Left ventricle myocardium superior (tissue), 1 donor: ENCODE measurements at regions not wholly inside any gene's neighbourhood (a gene's known extent, or its start where the extent isn't known, plus 50 kb on each side); places are given as distances from the start of the nearest gene placed in this dataset. TPM values are rescaled to one million over a fixed set of nuclear protein-coding genes. Genes with fewer than 3 reads are reported as not detected.
"Not testable (repeated sequence)": the region's sequence is repeated elsewhere in the genome, so short reads cannot be mapped to it uniquely, and the experiment has no call there.

Experiments used
- ATAC-seq: fragments of 200-7000 bp; cut with Tn5 transposase; one replicate; pipeline ENCODE4 v1.9.1; 2020; ENCODE audit warnings: mild to moderate bottlenecking, moderate library complexity
- DNase-seq: peaks from one replicate; pipeline ENCODE4 v3.0.0-alpha.2; 2020
- intact Hi-C: fragments of 100-400 bp; cut with micrococcal nuclease; formaldehyde crosslinking; loops from one replicate; pipeline ENCODE4 v1.11.0; 2022
- microRNA-seq: library from miRNA; unstranded; fragments of <30 nt; microRNA quantifications from one replicate; pipeline ENCODE4 v1.2.0, GENCODE V29; 2020; ENCODE audit warnings: borderline number of aligned reads
- donor health status: DM: no; HTN: yes; CAD: no; lungs with severe emphysema.

DNA sequence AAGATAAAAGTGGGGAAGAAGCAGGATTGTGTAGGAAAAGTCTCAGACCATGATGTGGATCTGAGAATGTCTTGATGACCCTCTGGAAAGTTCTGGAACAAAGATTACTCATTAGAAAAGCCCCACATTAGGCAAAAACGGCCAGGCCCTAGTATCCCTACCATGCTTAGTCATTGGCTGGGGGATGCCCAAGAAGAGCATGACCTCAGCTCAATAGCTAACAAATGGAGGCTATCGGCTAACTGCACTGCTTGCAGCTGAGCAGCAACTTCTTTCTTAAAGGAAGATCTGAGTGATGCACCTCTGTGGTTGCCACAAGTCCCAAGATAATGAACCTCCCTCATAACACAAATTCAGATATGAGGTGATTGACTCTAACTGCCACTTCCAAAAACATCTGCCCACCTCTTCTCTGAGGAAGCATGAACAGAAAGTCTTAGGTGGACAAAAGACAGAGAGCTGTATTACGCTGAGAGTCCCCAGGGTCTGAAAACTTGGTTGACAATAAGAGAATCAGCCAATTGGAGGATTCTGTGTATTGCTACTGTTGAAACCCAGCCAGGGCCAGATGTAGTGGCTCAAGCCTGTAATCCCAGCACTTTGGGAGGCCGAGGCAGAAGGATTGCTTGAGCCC lies 64.6 kb upstream of the AK4 start:
- no peak for ATAC-seq
- no peak for DNase-seq
- intact Hi-C loops: no loop called here

DNA sequence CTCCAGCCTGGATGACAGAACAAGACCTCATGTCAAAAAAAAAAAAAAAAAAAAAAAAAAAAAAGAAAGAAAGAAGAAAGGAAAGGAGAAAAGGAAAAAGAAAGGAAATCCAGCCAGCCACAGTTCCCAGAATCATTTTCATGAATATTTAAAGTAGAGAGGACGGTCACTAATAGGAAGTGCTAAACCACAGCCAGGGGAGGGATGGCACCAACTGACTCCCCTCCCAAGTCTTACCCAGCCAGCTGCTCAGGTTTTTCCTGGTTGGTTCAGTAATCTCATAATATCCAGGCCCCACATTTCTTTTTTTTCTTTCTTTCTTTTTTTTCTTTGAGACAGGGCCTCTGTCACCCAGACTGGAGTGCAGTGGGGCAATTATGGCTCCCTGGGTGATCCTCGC lies 63.9 kb upstream of the AK4 start:
- DNase-seq (no peak), ATAC-seq (no peak)
- intact Hi-C loops: no loop called here

DNA sequence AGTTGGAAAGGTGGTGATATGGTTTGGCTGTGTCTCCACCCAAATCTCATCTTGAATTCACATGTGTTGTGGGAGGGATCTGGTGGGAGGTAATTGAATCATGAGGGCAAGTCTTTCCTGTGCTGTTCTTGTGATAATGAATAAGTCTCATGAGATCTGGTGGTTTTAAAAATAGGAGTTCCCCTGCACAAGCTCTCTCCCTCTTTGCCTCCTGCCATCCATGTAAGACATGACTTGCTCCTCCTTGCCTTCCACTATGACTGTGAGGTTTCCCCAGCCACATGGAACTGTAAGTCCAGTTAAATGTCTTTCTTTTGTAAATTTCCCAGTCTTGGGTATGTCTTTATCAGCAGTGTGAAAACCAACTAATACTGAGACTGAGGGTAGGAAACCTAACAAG lies 60.5 kb upstream of the AK4 start:
- ATAC-seq, intact Hi-C loops: not testable (repeated sequence)

DNA sequence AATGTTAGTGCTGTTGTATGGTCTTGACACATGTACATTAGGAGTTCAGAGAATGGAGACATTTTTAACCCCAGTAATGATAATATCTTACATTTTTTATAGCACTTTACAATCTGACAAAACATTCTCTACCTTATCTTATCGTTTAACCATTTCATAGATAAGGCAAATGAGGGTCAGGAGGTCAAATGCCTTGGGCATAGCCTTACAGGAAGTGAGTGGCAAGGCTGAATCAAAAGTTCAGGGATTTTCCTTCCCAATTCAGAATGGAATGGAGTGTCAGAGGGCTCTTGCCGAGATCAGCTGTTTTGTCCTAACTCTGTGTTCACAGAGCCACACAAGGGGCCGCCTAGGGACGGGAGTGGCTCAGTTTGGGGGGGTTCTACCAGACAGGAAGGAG lies 57.6 kb upstream of the AK4 start:
- DNase-seq (no peak), ATAC-seq (no peak)
- intact Hi-C loops: no loop called here

More for the DNA sequence above, 60.5 kb upstream of the AK4 start:
- not testable (repeated sequence) for DNase-seq

DNA sequence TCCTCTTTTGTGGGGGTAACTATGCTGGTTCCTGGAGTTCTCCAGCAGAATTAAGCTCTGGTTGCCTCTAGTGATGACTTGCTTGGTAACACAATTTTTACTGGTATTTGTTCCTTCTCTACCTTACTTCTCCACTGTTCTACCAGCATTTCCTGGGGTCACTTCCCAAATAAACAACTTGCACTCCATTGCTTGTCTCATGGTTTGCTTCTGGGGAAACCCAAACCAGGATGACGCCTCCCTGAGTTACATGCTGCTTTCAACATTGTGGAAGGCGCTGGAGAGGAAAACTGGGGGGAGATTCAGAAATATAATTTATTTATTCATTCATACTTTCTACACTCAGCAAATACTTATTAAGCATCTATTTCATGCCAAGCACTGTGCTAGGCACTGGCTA lies 55.3 kb upstream of the AK4 start:
- ATAC-seq (no peak), DNase-seq (no peak)
- intact Hi-C loops: no loop called here

DNA sequence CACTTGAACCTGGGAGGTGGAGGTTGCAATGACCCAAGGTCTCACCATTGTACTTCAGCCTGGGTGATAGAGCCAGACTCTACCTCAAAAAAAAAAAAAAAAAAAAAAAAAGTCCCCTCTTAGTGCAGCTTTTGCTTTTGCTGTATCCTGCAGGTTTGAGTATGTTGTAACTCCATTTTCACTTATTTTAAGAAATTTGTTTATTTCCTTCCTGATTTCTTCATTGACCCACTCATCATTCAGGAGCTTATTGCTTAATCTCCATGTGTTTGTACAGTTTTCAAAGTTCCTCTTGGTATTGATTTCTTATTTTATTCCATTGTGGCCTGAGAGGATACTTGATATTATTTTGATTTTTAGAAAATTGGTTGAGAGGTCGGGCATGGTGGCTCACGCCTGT lies 50.9 kb upstream of the AK4 start:
- ATAC-seq (no peak), DNase-seq (no peak)
- intact Hi-C loops: no loop called here

Small RNA genes lying in the stretch of these regions (microRNA-seq; reads per million reads assigned to microRNA genes)
- gene MIR101-1 (7.8 reads per million), gene MIR3671 (not detected)
